Pancreas (tissue), 10 donors: ENCODE measurements at regions not wholly inside any gene's neighbourhood (a gene's known extent, or its start where the extent isn't known, plus 50 kb on each side); places are given as distances from the start of the nearest gene placed in this dataset.
"Not testable (repeated sequence)": the region's sequence is repeated elsewhere in the genome, so short reads cannot be mapped to it uniquely, and the experiment has no call there.

ENCODE experiments used
- ATAC-seq, 4 donors: fragments of 200-7000 bp; cut with Tn5 transposase; one replicate each; pipeline versions ENCODE4 v1.8.0 to v1.9.1; 2020; ENCODE audit warnings: mild to moderate bottlenecking in 4 of 4, moderate library complexity in 4 of 4
- DNase-seq, 6 donors: peaks; one replicate each; pipeline ENCODE4 v3.0.0-alpha.2; 2020
- FAIRE-seq: peaks from 2 replicates; lab custom pipeline; 2012; peaks lifted over from hg19 to GRCh38; lab: Jason Lieb, UNC
- H3K27ac ChIP-seq, 4 donors: fragments of 200-600 bp; sonication (generic); 1 replicate in 3 of 4; 2 replicates in 1 of 4; pipeline versions ENCODE4 v1.5.0 to v1.8.0; 2020
- H3K27me3 ChIP-seq, 4 donors: fragments of 200-600 bp; one replicate each; pipeline ENCODE4 v1.8.0; 2021
- H3K36me3 ChIP-seq, 3 donors: fragments of 200-600 bp; sonication (generic) in 1 of 3; one replicate each; pipeline versions ENCODE4 v1.5.0 to v1.8.0; 2020 to 2021
- H3K4me1 ChIP-seq, 3 donors: fragments of 200-600 bp; one replicate each; pipeline ENCODE4 v1.8.0; 2021
- H3K4me3 ChIP-seq, 4 donors: fragments of 200-600 bp; sonication (generic) in 2 of 4; one replicate each; pipeline versions ENCODE4 v1.5.0 to v1.8.0; 2020 to 2021
- H3K9me3 ChIP-seq, 4 donors: fragments of 200-600 bp; one replicate each; pipeline ENCODE4 v1.8.0; 2021
- WGBS, 2 donors: extraction: QIAGEN DNeasy Blood & Tissue Kit; methylation state at CpG; one replicate each; pipeline ENCODE4 v1.1.7; 2013; 5-methylcytosine and 5-hydroxymethylcytosine counted together
- intact Hi-C, 3 donors: fragments of 100-400 bp; cut with DNase I; formaldehyde crosslinking; loops; one replicate each; pipeline versions ENCODE4 v1.11.1 to v1.14.2; 2022
- TF ChIP-seq, protein P1 (sequence below), 4 donors: fragments of 200-600 bp; sonication (generic) in 3 of 4; IDR thresholded peaks; one replicate each; pipeline versions ENCODE4 v1.5.0 to v1.8.0; 2021; ENCODE audit warnings: antibody characterized with exemption in 4 of 4
- donor health status: healthy with polysubstance abuse.
- donor health status: DM: no; HTN: no; CAD: no; lungs with moderate emphysema.
- donor health status: DM: no; HTN: no; CAD: no.
- donor health status: control.
- donor health status: control.
- donor health status: Bipolar disorder and iron deficiency.
- donor health status: DM: yes; HTN: yes; CAD: no.
- donor health status: DM: no; HTN: no; CAD: no.
- donor health status: DM: no; HTN: no; CAD: no.
- donor health status: DM: yes; HTN: yes; CAD: no.

DNA sequence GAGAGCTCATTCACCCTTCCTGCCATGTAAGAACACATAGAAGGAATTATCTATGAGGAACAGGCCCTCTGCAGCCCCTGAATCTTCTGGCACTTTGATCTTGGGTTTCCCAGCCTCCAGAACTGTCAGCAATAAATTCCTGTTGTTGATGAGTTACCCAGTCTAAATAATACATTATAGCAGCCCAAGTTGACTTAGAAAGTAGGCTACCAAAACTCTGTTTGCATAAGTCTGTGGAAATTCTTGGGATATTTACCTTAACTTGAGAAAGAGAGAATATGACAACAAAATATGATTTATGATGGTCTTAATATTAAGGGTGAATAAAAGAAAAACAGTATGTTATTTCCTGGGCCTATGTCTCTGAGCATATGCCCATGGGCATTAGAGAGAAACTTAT is 433.0 kb upstream of the LMO3 start:
- Histone ChIP-seq H3K27ac (no peak overlapping the region), H3K9me3 (no peaks in the 10 kb centered on the region), H3K4me3 (no peak overlapping the region), H3K4me1 (no peaks in the 10 kb centered on the region), H3K27me3 (no peaks in the 10 kb centered on the region), H3K36me3 (no peaks in the 10 kb centered on the region)
- DNase-seq (no peak), ATAC-seq (no peak), FAIRE-seq (no peak)
- TF ChIP-seq, protein P1, sequence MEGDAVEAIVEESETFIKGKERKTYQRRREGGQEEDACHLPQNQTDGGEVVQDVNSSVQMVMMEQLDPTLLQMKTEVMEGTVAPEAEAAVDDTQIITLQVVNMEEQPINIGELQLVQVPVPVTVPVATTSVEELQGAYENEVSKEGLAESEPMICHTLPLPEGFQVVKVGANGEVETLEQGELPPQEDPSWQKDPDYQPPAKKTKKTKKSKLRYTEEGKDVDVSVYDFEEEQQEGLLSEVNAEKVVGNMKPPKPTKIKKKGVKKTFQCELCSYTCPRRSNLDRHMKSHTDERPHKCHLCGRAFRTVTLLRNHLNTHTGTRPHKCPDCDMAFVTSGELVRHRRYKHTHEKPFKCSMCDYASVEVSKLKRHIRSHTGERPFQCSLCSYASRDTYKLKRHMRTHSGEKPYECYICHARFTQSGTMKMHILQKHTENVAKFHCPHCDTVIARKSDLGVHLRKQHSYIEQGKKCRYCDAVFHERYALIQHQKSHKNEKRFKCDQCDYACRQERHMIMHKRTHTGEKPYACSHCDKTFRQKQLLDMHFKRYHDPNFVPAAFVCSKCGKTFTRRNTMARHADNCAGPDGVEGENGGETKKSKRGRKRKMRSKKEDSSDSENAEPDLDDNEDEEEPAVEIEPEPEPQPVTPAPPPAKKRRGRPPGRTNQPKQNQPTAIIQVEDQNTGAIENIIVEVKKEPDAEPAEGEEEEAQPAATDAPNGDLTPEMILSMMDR (IDR thresholded peaks at IDR 0.05) = no peak
- intact Hi-C loops = no loop called here

DNA sequence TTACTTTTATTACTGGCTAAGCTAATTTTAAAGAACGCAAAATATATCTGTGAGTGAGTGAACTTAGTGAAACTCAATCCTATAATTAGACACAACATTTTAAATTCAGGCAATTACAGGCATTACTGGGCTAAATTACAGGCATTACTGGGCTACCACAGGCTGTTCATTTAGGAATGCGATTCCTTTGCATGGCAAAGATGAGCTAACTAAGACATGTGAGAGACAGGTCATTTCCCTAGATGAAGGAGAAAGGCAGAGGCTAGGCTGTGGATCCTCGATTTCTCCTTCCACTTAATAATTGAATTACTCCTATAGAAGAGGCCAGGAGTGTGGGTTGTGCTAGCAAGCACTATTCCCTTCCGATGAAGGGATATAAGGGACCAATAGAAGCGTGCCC is 429.4 kb upstream of the LMO3 start:
- no peaks in the 10 kb centered on the region for H3K4me1 ChIP-seq
- intact Hi-C loops = no loop called here
- no peaks in the 10 kb centered on the region for H3K27me3 ChIP-seq
- DNase-seq = no peak
- no peak overlapping the region for H3K27ac ChIP-seq
- ATAC-seq = no peak
- TF ChIP-seq, protein P1 (IDR thresholded peaks at IDR 0.05) = no peak
- H3K9me3 ChIP-seq = no peaks in the 10 kb centered on the region
- WGBS, 2 donors = 70 to 76% methylated on average over 5 of the region's 5 CpGs
- H3K4me3 ChIP-seq = no peak overlapping the region
- H3K36me3 ChIP-seq = no peaks in the 10 kb centered on the region
- FAIRE-seq = no peak

DNA sequence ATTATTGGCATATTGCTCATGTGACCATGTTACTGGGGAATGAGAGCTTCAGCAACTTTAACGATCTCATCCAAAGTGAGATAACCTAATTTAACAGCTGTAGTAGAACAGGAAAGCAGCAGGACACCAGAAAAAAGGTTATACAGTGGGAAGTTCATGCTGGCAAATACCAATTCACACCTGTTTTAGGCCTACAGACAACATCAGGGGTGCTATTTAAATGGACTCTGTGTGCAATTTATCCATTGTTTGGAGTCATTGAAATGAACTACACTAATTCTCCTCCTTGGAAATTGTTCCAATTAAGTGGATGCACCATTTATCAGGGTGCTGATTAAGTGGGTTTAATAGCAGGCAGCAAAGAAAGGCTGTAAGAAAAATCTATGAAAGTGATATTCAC is 424.4 kb upstream of the LMO3 start:
- 14 to 20% methylated on average over 1 of the region's 1 CpG for WGBS, 2 donors
- ATAC-seq (no peak), FAIRE-seq (no peak), DNase-seq (no peak)
- no peaks in the 10 kb centered on the region for H3K9me3 ChIP-seq
- H3K36me3 ChIP-seq = no peaks in the 10 kb centered on the region
- no peak overlapping the region for H3K27ac ChIP-seq
- H3K4me1 ChIP-seq = no peaks in the 10 kb centered on the region
- TF ChIP-seq, protein P1 (IDR thresholded peaks at IDR 0.05) = no peak
- H3K27me3 ChIP-seq = no peaks in the 10 kb centered on the region
- intact Hi-C loops = no loop called here
- no peak overlapping the region for H3K4me3 ChIP-seq

DNA sequence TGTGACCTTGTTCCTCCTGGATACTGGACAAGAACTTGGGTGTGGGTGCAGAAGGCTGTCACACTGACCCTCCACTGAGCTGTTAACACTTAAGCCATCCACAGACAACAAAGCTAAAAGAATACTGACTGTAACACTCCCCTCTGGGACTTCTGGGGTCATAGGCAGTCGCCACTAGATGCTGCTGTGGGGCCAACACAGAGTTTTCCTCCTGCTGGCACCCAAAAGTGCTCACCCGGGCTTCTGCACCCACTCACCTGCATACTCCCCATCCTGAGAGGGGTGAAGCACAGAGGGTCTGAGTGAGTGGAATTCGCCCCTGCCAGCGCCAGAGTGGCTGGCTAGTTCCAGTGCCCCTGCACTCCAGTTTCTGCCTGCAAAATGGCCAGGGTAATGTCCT is 422.4 kb upstream of the LMO3 start:
- TF ChIP-seq, protein P1 (IDR thresholded peaks at IDR 0.05) = no peak
- intact Hi-C loops = no loop called here
- ATAC-seq (no peak), DNase-seq (no peak), FAIRE-seq (no peak)
- Histone ChIP-seq H3K4me3 (no peak overlapping the region), H3K9me3 (no peaks in the 10 kb centered on the region), H3K27ac (no peak overlapping the region), H3K27me3 (no peaks in the 10 kb centered on the region), H3K36me3 (no peaks in the 10 kb centered on the region), H3K4me1 (no peaks in the 10 kb centered on the region)
- WGBS, 2 donors = 32 to 40% methylated on average over 4 of the region's 4 CpGs

DNA sequence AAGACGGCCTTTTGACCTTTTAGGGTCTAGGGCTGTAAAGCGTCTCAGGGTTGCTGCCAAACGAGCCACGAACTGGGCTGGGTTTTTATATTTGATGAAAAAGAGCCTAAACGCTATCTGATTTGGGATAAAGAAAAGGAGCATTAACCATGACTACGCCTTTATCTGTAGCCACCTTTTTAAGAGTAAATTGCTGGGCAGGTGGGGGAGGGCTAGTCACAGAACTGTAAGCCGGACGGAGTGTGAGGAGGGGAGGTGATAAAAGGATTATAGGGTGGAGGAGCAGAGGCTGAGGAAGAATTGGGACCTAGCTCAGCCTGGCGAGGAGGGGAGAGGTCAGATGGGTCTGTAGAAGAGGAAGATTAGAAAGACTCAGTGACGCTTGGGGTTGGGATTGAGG is 419.5 kb upstream of the LMO3 start:
- ATAC-seq, H3K36me3 ChIP-seq, H3K4me3 ChIP-seq, DNase-seq, H3K4me1 ChIP-seq, H3K9me3 ChIP-seq, intact Hi-C loops, FAIRE-seq, H3K27me3 ChIP-seq, H3K27ac ChIP-seq: not testable (repeated sequence)
- 56 to 64% methylated on average over 10 of the region's 10 CpGs for WGBS, 2 donors

DNA sequence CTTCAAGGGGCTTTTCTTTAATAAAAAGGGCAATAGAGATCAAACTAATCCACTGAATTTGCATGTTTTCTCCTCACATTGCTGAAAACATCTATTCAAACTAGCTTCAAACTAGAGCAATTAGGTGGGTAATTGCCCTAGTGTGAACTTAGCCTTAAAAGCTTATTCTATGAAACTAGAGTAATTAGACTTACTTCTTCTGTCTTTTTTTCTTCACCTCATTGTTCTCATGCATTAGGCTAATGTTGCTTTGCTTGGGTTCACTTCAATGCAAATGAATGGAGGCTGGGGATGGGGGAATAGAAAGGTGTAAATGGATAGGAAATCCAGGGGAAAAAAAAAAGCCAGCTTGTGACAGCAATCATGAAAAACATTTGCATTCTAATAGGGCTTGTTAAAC is 414.8 kb upstream of the LMO3 start:
- Histone ChIP-seq H3K36me3 (no peaks in the 10 kb centered on the region), H3K4me3 (no peak overlapping the region), H3K27me3 (no peaks in the 10 kb centered on the region), H3K27ac (no peak overlapping the region), H3K4me1 (no peaks in the 10 kb centered on the region), H3K9me3 (no peaks in the 10 kb centered on the region)
- ATAC-seq (no peak), DNase-seq (no peak), FAIRE-seq (no peak)
- intact Hi-C loops = no loop called here
- TF ChIP-seq, protein P1 (IDR thresholded peaks at IDR 0.05) = no peak
